H9 (cell line): ENCODE measurements at regions not wholly inside any gene's neighbourhood (a gene's known extent, or its start where the extent isn't known, plus 50 kb on each side); places are given as distances from the start of the nearest gene placed in this dataset.

Experiments
- DNase-seq: peaks from one replicate; pipeline ENCODE4 v3.0.0-alpha.2; 2017
- H2AFZ ChIP-seq: one replicate; pipeline ENCODE4 v1.6.1; 2013; ENCODE audit warnings: mild to moderate bottlenecking, low read length, control low read depth, moderate library complexity
- H2AK5ac ChIP-seq: 2 replicates; pipeline ENCODE4 v1.6.1; 2013; ENCODE audit warnings: low read length, control low read depth, mixed read lengths; ENCODE audit not compliant: insufficient read length
- H2BK120ac ChIP-seq: one replicate; pipeline ENCODE4 v1.6.1; 2013; ENCODE audit warnings: low read depth, mild to moderate bottlenecking, low read length, control low read depth, inconsistent platforms; ENCODE audit not compliant: poor library complexity, severe bottlenecking
- H2BK12ac ChIP-seq: 2 replicates; pipeline ENCODE4 v1.6.1; 2013; ENCODE audit warnings: low read length, control low read depth, mixed read lengths, low read depth; ENCODE audit not compliant: insufficient read length
- H2BK15ac ChIP-seq: 2 replicates; pipeline ENCODE4 v1.6.1; 2013; ENCODE audit warnings: low read depth, low read length, control low read depth
- H2BK20ac ChIP-seq: one replicate; pipeline ENCODE4 v1.6.1; 2013; ENCODE audit warnings: low read depth, mild to moderate bottlenecking, low read length, control low read depth, inconsistent platforms; ENCODE audit not compliant: poor library complexity, severe bottlenecking
- H2BK5ac ChIP-seq: 2 replicates; pipeline ENCODE4 v1.6.1; 2013; ENCODE audit warnings: low read length, control low read depth, mixed read lengths; ENCODE audit not compliant: insufficient read length
- H3K14ac ChIP-seq: 2 replicates; pipeline ENCODE4 v1.6.1; 2013; ENCODE audit warnings: low read length, control low read depth; ENCODE audit not compliant: insufficient read depth
- H3K18ac ChIP-seq: 2 replicates; pipeline ENCODE4 v1.6.1; 2013; ENCODE audit warnings: low read depth, mild to moderate bottlenecking, mixed read lengths, low read length, control low read depth; ENCODE audit not compliant: insufficient read length
- H3K23ac ChIP-seq: 2 replicates; pipeline ENCODE4 v1.6.1; 2013; ENCODE audit warnings: low read length, control low read depth, mixed read lengths, low read depth; ENCODE audit not compliant: insufficient read length
- H3K23me2 ChIP-seq: 2 replicates; pipeline ENCODE4 v1.6.1; 2013; ENCODE audit warnings: low read depth, mild to moderate bottlenecking, mixed read lengths, low read length, control low read depth; ENCODE audit not compliant: insufficient read length, poor library complexity, severe bottlenecking
- H3K27ac ChIP-seq: 2 replicates; pipeline ENCODE4 v1.5.1; 2013; ENCODE audit warnings: low read length, control low read depth, mixed read lengths, low read depth; ENCODE audit not compliant: insufficient read length
- H3K27me3 ChIP-seq: 2 replicates; pipeline ENCODE4 v1.6.1; 2013; ENCODE audit warnings: low read length, control low read depth, inconsistent platforms; ENCODE audit not compliant: insufficient read depth
- H3K4ac ChIP-seq: 2 replicates; pipeline ENCODE4 v1.6.1; 2013; ENCODE audit warnings: low read depth, mild to moderate bottlenecking, control low read depth, inconsistent platforms, low read length, moderate library complexity
- H3K4me1 ChIP-seq: 2 replicates; pipeline ENCODE4 v1.6.1; 2013; ENCODE audit warnings: low read length, control low read depth, inconsistent platforms; ENCODE audit not compliant: insufficient read depth
- H3K4me2 ChIP-seq: 2 replicates; pipeline ENCODE4 v1.6.1; 2013; ENCODE audit warnings: low read length, control low read depth, mixed read lengths; ENCODE audit not compliant: insufficient read length, insufficient read depth
- H3K56ac ChIP-seq: 2 replicates; pipeline ENCODE4 v1.6.1; 2013; ENCODE audit warnings: low read depth, mild to moderate bottlenecking, mixed read lengths, low read length, control low read depth; ENCODE audit not compliant: insufficient read length
- H3K79me1 ChIP-seq: 2 replicates; pipeline ENCODE4 v1.6.1; 2013; ENCODE audit warnings: low read depth, mild to moderate bottlenecking, moderate library complexity, low read length, control low read depth, inconsistent platforms; ENCODE audit not compliant: insufficient read depth, poor library complexity, severe bottlenecking
- H3K79me2 ChIP-seq: 2 replicates; pipeline ENCODE4 v1.6.1; 2013; ENCODE audit warnings: low read length, control low read depth, inconsistent platforms; ENCODE audit not compliant: insufficient read depth
- H3K9ac ChIP-seq: 2 replicates; pipeline ENCODE4 v1.6.1; 2013; ENCODE audit warnings: low read length, control low read depth, mixed read lengths; ENCODE audit not compliant: insufficient read length; ENCODE audit errors: extremely low read depth
- H3K9me3 ChIP-seq: one replicate; pipeline ENCODE4 v1.6.1; 2013; ENCODE audit warnings: low read depth, low read length, inconsistent platforms; ENCODE audit not compliant: control insufficient read depth
- H3T11ph ChIP-seq: one replicate; pipeline ENCODE4 v1.6.1; 2013; ENCODE audit warnings: mild to moderate bottlenecking, low read length, control low read depth, inconsistent platforms
- H4K20me1 ChIP-seq: one replicate; pipeline ENCODE4 v1.6.1; 2013; ENCODE audit not compliant: control insufficient read depth, insufficient read length, insufficient read depth
- H4K5ac ChIP-seq: 2 replicates; pipeline ENCODE4 v1.6.1; 2013; ENCODE audit warnings: low read depth, mild to moderate bottlenecking, mixed read lengths, low read length, control low read depth; ENCODE audit not compliant: insufficient read length
- H4K8ac ChIP-seq: replicated peaks from 2 replicates; pipeline ENCODE4 v1.6.1; 2013; ENCODE audit warnings: low read length, control low read depth, mixed read lengths, low read depth; ENCODE audit not compliant: insufficient read length
- H4K91ac ChIP-seq: 2 replicates; pipeline ENCODE4 v1.6.1; 2013; ENCODE audit warnings: low read depth, mild to moderate bottlenecking, moderate library complexity, mixed read lengths, low read length, control low read depth; ENCODE audit not compliant: insufficient read length
- H3K27ac Mint-ChIP-seq, 3 experiments: 2 replicates in 2 of 3; 3 replicates in 1 of 3; pipeline ENCODE4 v1.8.0; 2020 to 2021; ENCODE audit warnings: mixed read lengths in 3 of 3, mild to moderate bottlenecking in 1 of 3, moderate library complexity in 1 of 3
- H3K27me3 Mint-ChIP-seq: 2 replicates; pipeline ENCODE4 v1.8.0; 2021; ENCODE audit warnings: low read depth, mild to moderate bottlenecking, moderate library complexity, mixed read lengths
- H3K36me3 Mint-ChIP-seq, 3 experiments: 2 replicates in 2 of 3; 3 replicates in 1 of 3; pipeline ENCODE4 v1.8.0; 2020 to 2021; ENCODE audit warnings: low read depth in 3 of 3, mixed read lengths in 3 of 3; ENCODE audit not compliant: insufficient read depth in 1 of 3
- H3K4me1 Mint-ChIP-seq, 2 experiments: 2 replicates each; pipeline ENCODE4 v1.8.0; 2020; ENCODE audit warnings: mixed read lengths in 2 of 2
- H3K4me3 Mint-ChIP-seq, 2 experiments: 2 replicates in 1 of 2; 3 replicates in 1 of 2; pipeline ENCODE4 v1.8.0; 2020 to 2021; ENCODE audit warnings: mild to moderate bottlenecking in 2 of 2, mixed read lengths in 2 of 2, moderate library complexity in 1 of 2
- H3K9me3 Mint-ChIP-seq, 2 experiments: 2 replicates in 1 of 2; 3 replicates in 1 of 2; pipeline ENCODE4 v1.8.0; 2020; ENCODE audit warnings: mild to moderate bottlenecking in 2 of 2, mixed read lengths in 2 of 2, moderate library complexity in 1 of 2
- WGBS: extraction: QIAGEN DNeasy Blood & Tissue Kit; methylation state at CpG from one replicate; pipeline ENCODE4 v1.1.7; 2013; ENCODE audit warnings: missing lambda C conversion rate, low lambda C conversion rate, mixed read lengths; ENCODE audit not compliant: insufficient read length; ENCODE audit errors: extremely low coverage; 5-methylcytosine and 5-hydroxymethylcytosine counted together
- TF ChIP-seq, protein P1 (sequence below): fragments of 200-600 bp; sonication (generic); conservative IDR thresholded peaks from 3 replicates; pipeline ENCODE4 v1.8.0; 2021; ENCODE audit warnings: antibody characterized with exemption, mild to moderate bottlenecking

- Mint-ChIP-seq H3K27me3 (no peaks in the 10 kb centered on the region; the same call in none of the 2 replicates), H3K4me1 (peaks cover 6 to 7% of the 10 kb centered on the region in 2 experiments; a peak in 2 of 4 replicates), H3K27ac (no peak overlapping the region), H3K9me3 (no peaks in the 10 kb centered on the region), H3K36me3 (no peaks in the 10 kb centered on the region), H3K4me3 (no peak overlapping the region)
- no peak overlapping the region for H3K9ac ChIP-seq
- no peaks in the 10 kb centered on the region for H3K27me3 ChIP-seq
- H2AK5ac ChIP-seq = no peak overlapping the region
- H3K4me2 ChIP-seq = no peak overlapping the region
- no peak overlapping the region for H4K5ac ChIP-seq
- no CpG with 5 or more reads among the region's 5 CpGs for WGBS
- no peak overlapping the region for H3K4ac ChIP-seq
- no peak overlapping the region for H2AFZ ChIP-seq
- no peak overlapping the region for H2BK120ac ChIP-seq
- H3K9me3 ChIP-seq = no peaks in the 10 kb centered on the region
- no peak overlapping the region for H3T11ph ChIP-seq
- no peak overlapping the region for H2BK15ac ChIP-seq
- no peak overlapping the region for H4K8ac ChIP-seq
- no peaks in the 10 kb centered on the region for H3K4me1 ChIP-seq
- no peak overlapping the region for H3K23ac ChIP-seq
- no peaks in the 10 kb centered on the region for H3K79me1 ChIP-seq
- no peak overlapping the region for H2BK12ac ChIP-seq
- H3K56ac ChIP-seq = no peak overlapping the region
- TF ChIP-seq, protein P1, sequence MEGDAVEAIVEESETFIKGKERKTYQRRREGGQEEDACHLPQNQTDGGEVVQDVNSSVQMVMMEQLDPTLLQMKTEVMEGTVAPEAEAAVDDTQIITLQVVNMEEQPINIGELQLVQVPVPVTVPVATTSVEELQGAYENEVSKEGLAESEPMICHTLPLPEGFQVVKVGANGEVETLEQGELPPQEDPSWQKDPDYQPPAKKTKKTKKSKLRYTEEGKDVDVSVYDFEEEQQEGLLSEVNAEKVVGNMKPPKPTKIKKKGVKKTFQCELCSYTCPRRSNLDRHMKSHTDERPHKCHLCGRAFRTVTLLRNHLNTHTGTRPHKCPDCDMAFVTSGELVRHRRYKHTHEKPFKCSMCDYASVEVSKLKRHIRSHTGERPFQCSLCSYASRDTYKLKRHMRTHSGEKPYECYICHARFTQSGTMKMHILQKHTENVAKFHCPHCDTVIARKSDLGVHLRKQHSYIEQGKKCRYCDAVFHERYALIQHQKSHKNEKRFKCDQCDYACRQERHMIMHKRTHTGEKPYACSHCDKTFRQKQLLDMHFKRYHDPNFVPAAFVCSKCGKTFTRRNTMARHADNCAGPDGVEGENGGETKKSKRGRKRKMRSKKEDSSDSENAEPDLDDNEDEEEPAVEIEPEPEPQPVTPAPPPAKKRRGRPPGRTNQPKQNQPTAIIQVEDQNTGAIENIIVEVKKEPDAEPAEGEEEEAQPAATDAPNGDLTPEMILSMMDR = no peak
- H3K27ac ChIP-seq = no peak overlapping the region
- H4K91ac ChIP-seq = no peak overlapping the region
- H3K79me2 ChIP-seq = no peaks in the 10 kb centered on the region
- H2BK5ac ChIP-seq = no peak overlapping the region
- H3K18ac ChIP-seq = no peak overlapping the region
- no peaks in the 10 kb centered on the region for H3K23me2 ChIP-seq
- DNase-seq = no peak
- H3K14ac ChIP-seq = no peak overlapping the region
- H4K20me1 ChIP-seq = no peaks in the 10 kb centered on the region
- no peak overlapping the region for H2BK20ac ChIP-seq
These were observed 104.1 kb upstream of the LSM6 start for GRCh38 chr4:146071390-146071789.
